ENCODE measurements at regions not wholly inside any gene's neighbourhood (a gene's known extent, or its start where the extent isn't known, plus 50 kb on each side); places are given as distances from the start of the nearest gene placed in this dataset.

DNA sequence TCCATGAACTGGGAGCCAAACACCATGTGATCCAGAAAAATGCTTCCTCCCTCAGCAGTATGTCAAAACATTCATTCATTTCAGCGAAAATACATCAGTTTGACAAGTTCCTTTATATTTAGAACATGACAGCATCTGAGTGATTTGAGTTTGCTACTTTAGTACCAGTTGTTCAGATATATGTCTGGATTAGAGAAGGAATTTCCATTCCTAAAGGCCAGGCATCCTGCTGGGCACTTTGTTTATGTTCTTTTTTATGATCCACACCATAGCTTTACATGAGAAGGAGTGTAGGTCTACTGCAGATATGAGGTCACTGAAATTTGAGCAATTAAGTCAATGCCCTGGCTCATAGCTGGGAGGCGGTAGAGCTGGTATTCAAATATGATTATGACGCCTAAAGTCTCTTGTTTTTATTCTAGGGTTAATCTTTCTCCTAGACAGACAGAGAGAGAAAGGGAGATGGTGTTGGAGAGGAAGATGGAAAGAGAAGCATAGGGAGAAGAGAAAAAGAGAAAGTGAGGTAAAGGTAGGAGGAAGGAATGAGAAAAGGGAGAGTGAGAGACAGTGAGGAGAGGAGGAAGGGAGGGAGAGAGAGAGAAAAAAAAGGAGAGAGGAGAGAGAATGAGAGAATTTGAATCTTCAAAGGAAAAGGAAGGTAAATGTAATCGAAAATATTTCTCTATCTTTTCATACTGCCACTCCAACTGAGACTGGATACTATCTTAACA is 839.5 kb upstream of the FANCL start:
- Histone ChIP-seq H3K4me3 (ENCODE audit: low read length) (no peak overlapping the region), H3K4me1 (ENCODE audit: low read length) (peaks cover 7% of the 10 kb centered on the region), H3K4me2 (ENCODE audit: low read length) (no peak overlapping the region), H3K79me2 (ENCODE audit: low read length) (no peaks in the 10 kb centered on the region), H3K9me3 (ENCODE audit: insufficient read depth, low read length) (no peaks in the 10 kb centered on the region), H3K9ac (ENCODE audit: low read length) (no peak overlapping the region), H3K27me3 (ENCODE audit: low read depth, low read length) (no peaks in the 10 kb centered on the region), H4K20me1 (ENCODE audit: insufficient read depth, low read length) (no peaks in the 10 kb centered on the region), H2AFZ (ENCODE audit: low read depth, low read length) (no peak overlapping the region), H3K36me3 (replicated peaks; ENCODE audit: low read depth, low read length) (no peaks in the 10 kb centered on the region), H3K27ac (ENCODE audit: low read length) (no peak overlapping the region)
- TF ChIP-seq, protein P1, sequence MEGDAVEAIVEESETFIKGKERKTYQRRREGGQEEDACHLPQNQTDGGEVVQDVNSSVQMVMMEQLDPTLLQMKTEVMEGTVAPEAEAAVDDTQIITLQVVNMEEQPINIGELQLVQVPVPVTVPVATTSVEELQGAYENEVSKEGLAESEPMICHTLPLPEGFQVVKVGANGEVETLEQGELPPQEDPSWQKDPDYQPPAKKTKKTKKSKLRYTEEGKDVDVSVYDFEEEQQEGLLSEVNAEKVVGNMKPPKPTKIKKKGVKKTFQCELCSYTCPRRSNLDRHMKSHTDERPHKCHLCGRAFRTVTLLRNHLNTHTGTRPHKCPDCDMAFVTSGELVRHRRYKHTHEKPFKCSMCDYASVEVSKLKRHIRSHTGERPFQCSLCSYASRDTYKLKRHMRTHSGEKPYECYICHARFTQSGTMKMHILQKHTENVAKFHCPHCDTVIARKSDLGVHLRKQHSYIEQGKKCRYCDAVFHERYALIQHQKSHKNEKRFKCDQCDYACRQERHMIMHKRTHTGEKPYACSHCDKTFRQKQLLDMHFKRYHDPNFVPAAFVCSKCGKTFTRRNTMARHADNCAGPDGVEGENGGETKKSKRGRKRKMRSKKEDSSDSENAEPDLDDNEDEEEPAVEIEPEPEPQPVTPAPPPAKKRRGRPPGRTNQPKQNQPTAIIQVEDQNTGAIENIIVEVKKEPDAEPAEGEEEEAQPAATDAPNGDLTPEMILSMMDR (IDR thresholded peaks at IDR 0.05; ENCODE audit: low read depth, low read length): no peak
- no peak for TF ChIP-seq EZH2phosphoT487 (IDR thresholded peaks at IDR 0.05; ENCODE audit: low read depth)

DNA sequence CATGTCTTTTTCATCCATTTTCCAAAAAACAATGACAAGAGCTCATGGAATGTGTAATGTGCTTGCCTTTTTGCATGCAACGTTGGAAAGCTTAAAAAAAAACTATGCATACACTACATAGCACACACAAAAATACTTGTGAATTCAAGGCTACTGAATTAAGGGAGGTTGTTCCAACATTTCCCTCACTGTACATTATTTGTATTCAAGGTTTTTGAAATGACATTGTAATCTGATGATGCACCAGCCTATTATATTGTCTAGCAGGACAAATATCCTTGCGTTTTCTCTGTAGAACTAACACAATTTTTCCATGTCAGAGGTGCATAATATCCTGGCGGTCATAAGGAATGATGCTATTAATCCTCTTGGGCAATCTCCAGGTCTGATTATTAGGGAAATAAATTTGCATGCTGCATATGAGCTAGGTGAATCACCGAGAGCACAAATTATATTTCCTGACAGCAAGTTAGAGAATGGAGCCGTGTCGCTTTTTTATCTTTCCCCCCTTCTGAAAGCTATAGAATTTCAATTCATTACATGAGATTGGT is 836.9 kb upstream of the FANCL start:
- no peak overlapping the region for H3K27ac ChIP-seq (ENCODE audit: low read length)
- no peak overlapping the region for H2AFZ ChIP-seq (ENCODE audit: low read depth, low read length)
- TF ChIP-seq, protein P1 (IDR thresholded peaks at IDR 0.05; ENCODE audit: low read depth, low read length): no peak
- no peak for TF ChIP-seq EZH2phosphoT487 (IDR thresholded peaks at IDR 0.05; ENCODE audit: low read depth)
- H3K9me3 ChIP-seq (ENCODE audit: insufficient read depth, low read length): no peaks in the 10 kb centered on the region
- no peaks in the 10 kb centered on the region for H3K79me2 ChIP-seq (ENCODE audit: low read length)
- no peak overlapping the region for H3K4me3 ChIP-seq (ENCODE audit: low read length)
- peaks cover 7% of the 10 kb centered on the region for H3K4me1 ChIP-seq (ENCODE audit: low read length)
- no peaks in the 10 kb centered on the region for H3K27me3 ChIP-seq (ENCODE audit: low read depth, low read length)
- no peaks in the 10 kb centered on the region for H3K36me3 ChIP-seq (replicated peaks; ENCODE audit: low read depth, low read length)
- H3K4me2 ChIP-seq (ENCODE audit: low read length): no peak overlapping the region
- H3K9ac ChIP-seq (ENCODE audit: low read length): no peak overlapping the region
- H4K20me1 ChIP-seq (ENCODE audit: insufficient read depth, low read length): no peaks in the 10 kb centered on the region

DNA sequence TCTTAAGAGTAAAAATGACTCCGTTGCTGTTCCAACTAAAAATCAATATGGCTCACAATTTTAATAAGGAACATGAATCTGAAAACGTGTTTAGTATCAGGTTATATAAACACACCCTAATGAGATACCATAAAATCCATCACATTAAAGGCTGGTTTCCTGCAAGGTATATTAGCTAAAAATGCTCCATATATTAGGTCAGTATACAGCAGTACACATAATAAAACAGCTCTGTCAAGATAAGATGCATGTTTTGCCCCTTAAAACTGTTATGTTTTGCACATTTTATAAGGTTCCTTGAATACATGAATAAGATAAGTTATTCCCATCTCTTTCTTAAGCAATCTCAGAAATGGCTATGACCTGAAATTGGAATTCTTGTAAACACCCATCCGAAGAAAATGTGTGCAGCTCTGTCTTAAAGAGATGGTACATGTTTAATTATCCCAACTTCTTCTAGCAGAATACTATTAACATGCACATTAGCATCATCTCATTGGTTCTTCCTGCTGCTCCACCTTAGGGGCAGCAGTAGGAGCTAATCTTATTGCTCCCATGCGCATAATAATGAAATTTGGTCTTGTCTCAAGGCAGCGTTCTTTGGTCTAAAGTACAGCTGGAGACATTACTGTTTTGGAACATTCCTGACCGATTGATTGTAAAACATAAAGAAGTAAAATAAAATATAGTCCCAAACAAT is 836.1 kb upstream of the FANCL start:
- no peak overlapping the region for H3K4me3 ChIP-seq (ENCODE audit: low read length)
- no peak overlapping the region for H3K4me2 ChIP-seq (ENCODE audit: low read length)
- H3K27ac ChIP-seq (ENCODE audit: low read length): no peak overlapping the region
- H3K4me1 ChIP-seq (ENCODE audit: low read length): peaks cover 5% of the 10 kb centered on the region
- no peaks in the 10 kb centered on the region for H3K27me3 ChIP-seq (ENCODE audit: low read depth, low read length)
- H3K9me3 ChIP-seq (ENCODE audit: insufficient read depth, low read length): no peaks in the 10 kb centered on the region
- TF ChIP-seq, protein P1 (IDR thresholded peaks at IDR 0.05; ENCODE audit: low read depth, low read length): no peak
- no peak for TF ChIP-seq EZH2phosphoT487 (IDR thresholded peaks at IDR 0.05; ENCODE audit: low read depth)
- no peak overlapping the region for H3K9ac ChIP-seq (ENCODE audit: low read length)
- no peaks in the 10 kb centered on the region for H4K20me1 ChIP-seq (ENCODE audit: insufficient read depth, low read length)
- H2AFZ ChIP-seq (ENCODE audit: low read depth, low read length): no peak overlapping the region
- H3K36me3 ChIP-seq (replicated peaks; ENCODE audit: low read depth, low read length): no peaks in the 10 kb centered on the region
- no peaks in the 10 kb centered on the region for H3K79me2 ChIP-seq (ENCODE audit: low read length)

DNA sequence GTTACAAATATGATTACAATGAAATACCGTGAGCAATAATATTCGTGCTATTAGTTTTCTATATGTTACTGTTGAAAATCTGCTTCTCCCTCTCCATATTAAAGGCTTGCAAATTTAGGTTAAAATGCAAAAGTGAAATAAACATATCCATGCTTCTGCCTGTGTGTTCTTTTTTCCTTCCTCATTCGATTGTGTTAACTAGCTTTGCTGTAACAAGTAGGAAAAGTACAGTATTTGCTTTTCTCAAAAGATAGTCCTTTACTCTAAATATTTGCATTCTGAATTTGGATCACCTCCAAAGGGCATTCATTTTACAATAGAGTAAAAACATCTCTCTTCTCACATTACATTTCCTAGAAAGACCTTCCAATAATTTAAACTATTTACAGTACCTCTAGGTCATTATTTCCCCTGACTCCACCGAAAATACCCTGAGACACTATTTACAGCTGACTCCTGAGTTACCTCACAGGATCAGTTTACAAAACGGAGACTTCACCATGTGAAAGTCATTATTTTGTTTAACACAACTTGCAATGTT is 835.0 kb upstream of the FANCL start:
- no peak overlapping the region for H3K4me2 ChIP-seq (ENCODE audit: low read length)
- H3K9ac ChIP-seq (ENCODE audit: low read length): no peak overlapping the region
- no peaks in the 10 kb centered on the region for H3K36me3 ChIP-seq (replicated peaks; ENCODE audit: low read depth, low read length)
- H3K79me2 ChIP-seq (ENCODE audit: low read length): no peaks in the 10 kb centered on the region
- no peaks in the 10 kb centered on the region for H4K20me1 ChIP-seq (ENCODE audit: insufficient read depth, low read length)
- H3K4me3 ChIP-seq (ENCODE audit: low read length): no peak overlapping the region
- no peaks in the 10 kb centered on the region for H3K4me1 ChIP-seq (ENCODE audit: low read length)
- TF ChIP-seq, protein P1 (IDR thresholded peaks at IDR 0.05; ENCODE audit: low read depth, low read length): no peak
- TF ChIP-seq EZH2phosphoT487 (IDR thresholded peaks at IDR 0.05; ENCODE audit: low read depth): no peak
- no peak overlapping the region for H2AFZ ChIP-seq (ENCODE audit: low read depth, low read length)
- no peak overlapping the region for H3K27ac ChIP-seq (ENCODE audit: low read length)
- no peaks in the 10 kb centered on the region for H3K27me3 ChIP-seq (ENCODE audit: low read depth, low read length)
- H3K9me3 ChIP-seq (ENCODE audit: insufficient read depth, low read length): no peaks in the 10 kb centered on the region

Data from OCI-LY3 (cell line).